HCT116 (cell line): ENCODE measurements at regions not wholly inside any gene's neighbourhood (a gene's known extent, or its start where the extent isn't known, plus 50 kb on each side); places are given as distances from the start of the nearest gene placed in this dataset.

Source experiments
- ATAC-seq: fragments of 200-7000 bp; cut with Tn5 transposase; 2 replicates; pipeline ENCODE4 v1.9.1; 2020; ENCODE audit warnings: mild to moderate bottlenecking, moderate library complexity
- BruUV-seq: library from RNA; stranded (reverse); fragments of 400-500 nt; replicated peaks from 2 replicates; lab custom pipeline; 2021; lab: Mats Ljungman, UMichigan
- CTCF ChIA-PET: fragments of 300-600 bp; sonication (Branson Sonifier 250); formaldehyde crosslinking; loops from one replicate; lab custom pipeline; 2021; ENCODE audit warnings: antibody characterized with exemption; lab: Charles Lee
- POLR2A ChIA-PET: fragments of 300-600, 350-600 bp; sonication (Branson Sonifier 250); formaldehyde crosslinking; loops from one replicate; lab custom pipeline; 2021; ENCODE audit warnings: antibody characterized with exemption; lab: Charles Lee
- RAD21 ChIA-PET, 2 experiments: fragments of 300-600 bp; sonication (Branson Sonifier 250); formaldehyde crosslinking; loops; one replicate each; lab custom pipeline; 2023; ENCODE audit warnings: low total read pairs in 2 of 2; ENCODE audit not compliant: uncharacterized antibody in 2 of 2, unreplicated experiment in 2 of 2, low non-redundant PET in 1 of 2; lab: Charles Lee
- DNase-seq: peaks from one replicate; pipeline ENCODE4 v3.0.0-alpha.2; 2010; ENCODE audit warnings: low read depth, low spot score
- H2AFZ ChIP-seq: fragments of 200-600 bp; shearing (Covaris generic), sonication (generic); 2 replicates; pipeline ENCODE4 v1.6.1; 2017; ENCODE audit warnings: low read depth, mixed run types, mixed read lengths, antibody characterized with exemption, low read length; ENCODE audit not compliant: poor library complexity, severe bottlenecking
- H3K27ac ChIP-seq: 2 replicates; pipeline ENCODE4 v1.5.1; 2012; ENCODE audit warnings: low read depth, low read length
- H3K27me3 ChIP-seq: fragments of 200-600 bp; sonication (generic); 2 replicates; pipeline ENCODE4 v1.6.1; 2016; ENCODE audit warnings: mixed run types, low read length, mixed read lengths; ENCODE audit not compliant: insufficient read depth
- H3K36me3 ChIP-seq, 2 experiments: fragments of 200-500 bp in 1 of 2; fragments of 200-600 bp in 1 of 2; sonication (Bioruptor generic) in 1 of 2; sonication (generic) in 1 of 2; 2 replicates each; pipeline versions ENCODE4 v1.5.1 to v1.6.1; 2014 to 2016; ENCODE audit warnings: low read length in 2 of 2, inconsistent platforms in 1 of 2, mixed read lengths in 1 of 2, mixed run types in 1 of 2; ENCODE audit not compliant: insufficient read depth in 2 of 2, control insufficient read depth in 1 of 2
- H3K4me1 ChIP-seq, 2 experiments: fragments of 200-600 bp in 1 of 2; sonication (generic) in 1 of 2; 2 replicates each; pipeline versions ENCODE4 v1.5.1 to v1.6.1; 2012 to 2017; ENCODE audit warnings: low read length in 2 of 2, inconsistent platforms in 1 of 2, mild to moderate bottlenecking in 1 of 2, mixed read lengths in 1 of 2, mixed run types in 1 of 2, moderate library complexity in 1 of 2; ENCODE audit not compliant: insufficient read depth in 2 of 2, control insufficient read depth in 1 of 2
- H3K4me2 ChIP-seq: fragments of 200-600 bp; sonication (generic); 2 replicates; pipeline ENCODE4 v1.6.1; 2017; ENCODE audit warnings: mixed run types, low read length, mixed read lengths
- H3K4me3 ChIP-seq, 2 experiments: fragments of 200-600 bp in 1 of 2; sonication (generic) in 1 of 2; replicated peaks in 1 of 2; 2 replicates each; pipeline ENCODE4 v1.5.1; 2011 to 2016; ENCODE audit warnings: low read length in 2 of 2, control low read depth in 1 of 2, low read depth in 1 of 2, mild to moderate bottlenecking in 1 of 2, mixed read lengths in 1 of 2, mixed run types in 1 of 2
- H3K79me2 ChIP-seq: fragments of 200-600 bp; sonication (generic); 2 replicates; pipeline ENCODE4 v1.6.1; 2017; ENCODE audit warnings: mild to moderate bottlenecking, mixed run types, low read length, moderate library complexity, mixed read lengths; ENCODE audit not compliant: insufficient read depth
- H3K9ac ChIP-seq: fragments of 200-600 bp; sonication (generic); 2 replicates; pipeline ENCODE4 v1.6.1; 2016; ENCODE audit warnings: low read length, mixed read lengths
- H3K9me2 ChIP-seq: fragments of 200-600 bp; sonication (generic), shearing (Covaris generic); 2 replicates; pipeline ENCODE4 v1.6.1; 2017; ENCODE audit warnings: mixed run types, mild to moderate bottlenecking, moderate library complexity; ENCODE audit not compliant: insufficient read depth
- H3K9me3 ChIP-seq, 2 experiments: fragments of 200-500 bp in 1 of 2; fragments of 200-600 bp in 1 of 2; sonication (Bioruptor generic) in 1 of 2; sonication (generic) in 1 of 2; 2 replicates each; pipeline ENCODE4 v1.6.1; 2014 to 2017; ENCODE audit warnings: low read length in 2 of 2, mixed read lengths in 2 of 2, inconsistent platforms in 1 of 2, low read depth in 1 of 2, mild to moderate bottlenecking in 1 of 2, mixed run types in 1 of 2, moderate library complexity in 1 of 2; ENCODE audit not compliant: control insufficient read depth in 1 of 2, insufficient read depth in 1 of 2
- H4K20me1 ChIP-seq: fragments of 200-600 bp; sonication (generic), shearing (Covaris generic); 2 replicates; pipeline ENCODE4 v1.6.1; 2017; ENCODE audit warnings: mixed run types, mild to moderate bottlenecking, moderate library complexity; ENCODE audit not compliant: insufficient read depth
- CTCF ChIP-seq, 3 experiments: fragments of 200-600 bp in 1 of 3; sonication (generic) in 1 of 3; IDR thresholded peaks in 2 of 3; conservative IDR thresholded peaks in 1 of 3; 2 replicates each; pipeline ENCODE4 v1.5.1; 2012 to 2017; ENCODE audit warnings: low read depth in 2 of 3, low read length in 2 of 3, antibody characterized with exemption in 1 of 3, borderline replicate concordance in 1 of 3, control low read depth in 1 of 3, mild to moderate bottlenecking in 1 of 3, mixed read lengths in 1 of 3, mixed run types in 1 of 3, moderate library complexity in 1 of 3; ENCODE audit not compliant: insufficient read depth in 1 of 3
- RAD21 ChIP-seq: IDR thresholded peaks from 2 replicates; pipeline ENCODE4 v1.6.1; 2012; ENCODE audit warnings: low read depth, mild to moderate bottlenecking
- SP1 ChIP-seq: IDR thresholded peaks from 2 replicates; pipeline ENCODE4 v1.6.1; 2012; ENCODE audit warnings: low read depth
- TCF7L2 ChIP-seq: IDR thresholded peaks from 2 replicates; pipeline ENCODE4 v1.7.0; 2011; ENCODE audit warnings: borderline replicate concordance, inconsistent platforms; ENCODE audit not compliant: insufficient read depth, insufficient read length; ENCODE audit errors: extremely low read depth
- YY1 ChIP-seq: IDR thresholded peaks from 2 replicates; pipeline ENCODE4 v1.6.1; 2011; ENCODE audit warnings: low read length, low read depth, moderate library complexity, mild to moderate bottlenecking; ENCODE audit not compliant: insufficient replicate concordance; ENCODE audit errors: extremely low read depth
- intact Hi-C: fragments of 100-400 bp; cut with micrococcal nuclease; formaldehyde crosslinking; loops from 2 replicates; pipeline ENCODE4 v1.10.0; 2022

- POLR2A ChIA-PET, result no interaction called here
- no peak overlapping the region for H2AFZ ChIP-seq
- intact Hi-C loops, result loop anchor here (1.0 to 5.0 kb wide), 3 partner anchors 144 to 289 kb away; no protein-coding TSS in a partner anchor
- CTCF ChIA-PET, result interaction anchor here (0.7 to 1.5 kb wide), 5 partner anchors 16 to 289 kb away, joined by 3 to 12 read pairs (median 5); no protein-coding TSS in a partner anchor
- no peaks in the 10 kb centered on the region for H3K9me3 ChIP-seq
- H3K36me3 ChIP-seq, result no peaks in the 10 kb centered on the region
- H3K4me3 ChIP-seq, result no peak overlapping the region
- TF ChIP-seq RAD21 (peak; percentile 66), TCF7L2 (no peak), CTCF (IDR thresholded peaks at IDR 0.05 in 2 of 3, conservative IDR thresholded peaks at IDR 0.05 in 1 of 3; ENCODE audit: borderline replicate concordance in 1 of 3, insufficient read depth in 1 of 3, low read depth in 2 of 3, low read length in 2 of 3) (peak; percentile 43 to 52 (median 46); a peak in 4 of 6 replicates)
- TF ChIP-seq, all 23 proteins: peak for 2
- no peaks in the 10 kb centered on the region for H4K20me1 ChIP-seq
- 0 out of 2 replicates have a peak, but pooled peaks cover 3% of the 10 kb centered on the region for H3K27me3 ChIP-seq
- DNase-seq, result peak; percentile 16
- RAD21 ChIA-PET, result interaction anchor here in 1 of 2 experiments (1.3 kb wide), 1 partner anchor 210 kb away, joined by 3 read pairs; no protein-coding TSS in a partner anchor
- no peaks in the 10 kb centered on the region for H3K79me2 ChIP-seq
- no peaks in the 10 kb centered on the region for H3K4me1 ChIP-seq
- peak; percentile 72 for ATAC-seq
- H3K9me2 ChIP-seq, result no peaks in the 10 kb centered on the region
- H3K4me2 ChIP-seq, result no peak overlapping the region
- no peak overlapping the region for H3K9ac ChIP-seq
- H3K27ac ChIP-seq, result no peak overlapping the region
- no TSS peak for BruUV-seq
Measured at GRCh38 chr6:159463119-159463829, 229.8 kb downstream of the SOD2 start.

GRCh38 chr6:159462431-159462830, 230.6 kb downstream of the SOD2 start:
- POLR2A ChIA-PET, result no interaction called here
- H3K9me2 ChIP-seq, result no peaks in the 10 kb centered on the region
- RAD21 ChIA-PET, result interaction anchor here in 1 of 2 experiments (1.3 kb wide), 1 partner anchor 210 kb away, joined by 3 read pairs; no protein-coding TSS in a partner anchor
- H3K79me2 ChIP-seq, result no peaks in the 10 kb centered on the region
- H3K4me3 ChIP-seq, result no peak overlapping the region
- no peak overlapping the region for H2AFZ ChIP-seq
- H3K27me3 ChIP-seq, result no peaks in the 10 kb centered on the region
- intact Hi-C loops, result loop anchor here (2.0 to 5.0 kb wide), 2 partner anchors 145 to 246 kb away; no protein-coding TSS in a partner anchor
- ATAC-seq, result no peak
- CTCF ChIA-PET, result interaction anchor here (1.4 to 1.5 kb wide), 3 partner anchors 17 to 245 kb away, joined by 5 to 12 read pairs (median 6); no protein-coding TSS in a partner anchor
- no TSS peak for BruUV-seq
- H3K4me2 ChIP-seq, result no peak overlapping the region
- H3K9me3 ChIP-seq, result no peaks in the 10 kb centered on the region
- DNase-seq, result no peak
- H3K36me3 ChIP-seq, result no peaks in the 10 kb centered on the region
- TF ChIP-seq SP1 (no peak), YY1 (no peak)
- H3K9ac ChIP-seq, result no peak overlapping the region
- H3K4me1 ChIP-seq, result no peaks in the 10 kb centered on the region
- H3K27ac ChIP-seq, result no peak overlapping the region
- no peaks in the 10 kb centered on the region for H4K20me1 ChIP-seq
